NCI-H2196 treated with DMSO at 0.1 percent for 48 hours (cell line): ENCODE measurements at regions not wholly inside any gene's neighbourhood (a gene's known extent, or its start where the extent isn't known, plus 50 kb on each side); places are given as distances from the start of the nearest gene placed in this dataset.
"Not testable (repeated sequence)": the region's sequence is repeated elsewhere in the genome, so short reads cannot be mapped to it uniquely, and the experiment has no call there.

Source experiments
- DNase-seq: peaks from one replicate; lab custom pipeline; 2025; ENCODE audit not compliant: unreplicated experiment; lab: John Stamatoyannopoulos, UW

- no peak for DNase-seq
Measured at GRCh38 chr6:112401083-112401482, 54.0 kb downstream of the RFPL4B start.

GRCh38 chr6:112407101-112407590 lies 60.0 kb downstream of the RFPL4B start:
- DNase-seq = no peak

- no peak for DNase-seq
Measured at GRCh38 chr6:112408522-112408921, 61.4 kb downstream of the RFPL4B start.

GRCh38 chr6:112409311-112409710 lies 62.2 kb downstream of the RFPL4B start:
- no peak for DNase-seq

GRCh38 chr6:112413780-112414179 lies 66.7 kb downstream of the RFPL4B start:
- DNase-seq = no peak

- DNase-seq = no peak
Measured at GRCh38 chr6:112415366-112415765, 68.2 kb downstream of the RFPL4B start.

- no peak for DNase-seq
Measured at GRCh38 chr6:112416866-112417265, 69.7 kb downstream of the RFPL4B start.

GRCh38 chr6:112427011-112427410 lies 79.9 kb downstream of the RFPL4B start:
- DNase-seq = not testable (repeated sequence)

GRCh38 chr6:112427499-112427898 lies 80.4 kb downstream of the RFPL4B start:
- no peak for DNase-seq

GRCh38 chr6:112428477-112428876 lies 81.3 kb downstream of the RFPL4B start:
- DNase-seq = no peak

- no peak for DNase-seq
Measured at GRCh38 chr6:112429226-112429625, 82.1 kb downstream of the RFPL4B start.

- no peak for DNase-seq
Measured at GRCh38 chr6:112431803-112432202, 84.7 kb downstream of the RFPL4B start.

- no peak for DNase-seq
Measured at GRCh38 chr6:112432853-112433252, 85.7 kb downstream of the RFPL4B start.

GRCh38 chr6:112433457-112433856 lies 86.3 kb downstream of the RFPL4B start:
- DNase-seq = no peak

GRCh38 chr6:112434896-112435435 lies 87.8 kb downstream of the RFPL4B start:
- no peak for DNase-seq

GRCh38 chr6:112437058-112437457 lies 89.9 kb downstream of the RFPL4B start:
- no peak for DNase-seq

GRCh38 chr6:112439010-112439409 lies 91.9 kb downstream of the RFPL4B start:
- no peak for DNase-seq

GRCh38 chr6:112439432-112439831 lies 92.3 kb downstream of the RFPL4B start:
- no peak for DNase-seq

GRCh38 chr6:112441607-112442006 lies 94.5 kb downstream of the RFPL4B start:
- DNase-seq = no peak

- no peak for DNase-seq
Measured at GRCh38 chr6:112443179-112444065, 96.3 kb downstream of the RFPL4B start.

GRCh38 chr6:112448786-112449185 lies 101.7 kb downstream of the RFPL4B start:
- not testable (repeated sequence) for DNase-seq

GRCh38 chr6:112450663-112451062 lies 103.5 kb downstream of the RFPL4B start:
- DNase-seq = no peak
